Endothelial cell of umbilical vein (primary cell): ENCODE measurements at regions not wholly inside any gene's neighbourhood (a gene's known extent, or its start where the extent isn't known, plus 50 kb on each side); places are given as distances from the start of the nearest gene placed in this dataset.

Experiments used
- BruUV-seq: library from RNA; stranded (reverse); fragments of 400-500 nt; replicated peaks from 2 replicates; lab custom pipeline; 2021; lab: Mats Ljungman, UMichigan
- CTCF ChIA-PET: fragments of 300-600, 350-600 bp; sonication (Branson Sonifier 250); formaldehyde crosslinking; loops from one replicate; lab custom pipeline; 2021; ENCODE audit warnings: antibody characterized with exemption, inconsistent platforms; lab: Charles Lee
- POLR2A ChIA-PET: fragments of 300-600, 350-600 bp; sonication (Branson Sonifier 250); formaldehyde crosslinking; loops from one replicate; lab custom pipeline; 2021; ENCODE audit warnings: antibody characterized with exemption, inconsistent platforms; lab: Charles Lee
- DNase-seq: peaks from one replicate; pipeline ENCODE4 v3.0.0-alpha.2; 2011; ENCODE audit warnings: low read depth, low spot score
- FAIRE-seq: peaks from 2 replicates; lab custom pipeline; 2011; peaks lifted over from hg19 to GRCh38; lab: Jason Lieb, UNC
- H2AFZ ChIP-seq: 2 replicates; pipeline ENCODE4 v1.6.0; 2012; ENCODE audit warnings: low read depth, low read length, control low read depth, inconsistent platforms
- H3K27ac ChIP-seq: 2 replicates; pipeline ENCODE4 v1.5.1; 2011; ENCODE audit warnings: low read depth, mild to moderate bottlenecking, control low read depth, low read length, moderate library complexity; ENCODE audit not compliant: insufficient read depth
- H3K27me3 ChIP-seq, 2 experiments: 2 replicates each; pipeline versions ENCODE4 v1.6.0 to v1.6.1; 2011; ENCODE audit warnings: low read length in 2 of 2, mixed read lengths in 1 of 2; ENCODE audit not compliant: control insufficient read depth in 2 of 2, insufficient read depth in 2 of 2
- H3K36me3 ChIP-seq, 2 experiments: 2 replicates in 1 of 2; 3 replicates in 1 of 2; pipeline ENCODE4 v1.5.1; 2011; ENCODE audit warnings: low read length in 2 of 2, mild to moderate bottlenecking in 1 of 2, moderate library complexity in 1 of 2; ENCODE audit not compliant: control insufficient read depth in 2 of 2, insufficient read depth in 2 of 2; ENCODE audit errors: extremely low read depth in 1 of 2
- H3K4me1 ChIP-seq: 3 replicates; pipeline ENCODE4 v1.5.1; 2011; ENCODE audit warnings: mild to moderate bottlenecking, low read length; ENCODE audit not compliant: control insufficient read depth, insufficient read depth; ENCODE audit errors: extremely low read depth
- H3K4me2 ChIP-seq: 2 replicates; pipeline ENCODE4 v1.6.1; 2011; ENCODE audit warnings: low read length, control low read depth, mixed read lengths; ENCODE audit not compliant: insufficient read depth
- H3K4me3 ChIP-seq, 3 experiments: fragments of 200-600 bp in 1 of 3; sonication (generic), shearing (Covaris generic) in 1 of 3; replicated peaks in 1 of 3; 2 replicates each; pipeline ENCODE4 v1.5.1; 2011 to 2016; ENCODE audit warnings: control low read depth in 3 of 3, low read length in 3 of 3, mild to moderate bottlenecking in 2 of 3, inconsistent platforms in 1 of 3, low read depth in 1 of 3, moderate library complexity in 1 of 3; ENCODE audit not compliant: insufficient read depth in 1 of 3
- H3K79me2 ChIP-seq: 2 replicates; pipeline ENCODE4 v1.6.0; 2012; ENCODE audit warnings: low read length, inconsistent platforms; ENCODE audit not compliant: control insufficient read depth, insufficient read depth
- H3K9ac ChIP-seq: replicated peaks from 2 replicates; pipeline ENCODE3; 2011; ENCODE audit warnings: low read length, control low read depth; ENCODE audit not compliant: insufficient read depth; ENCODE audit errors: extremely low read depth
- H3K9me1 ChIP-seq: replicated peaks from 3 replicates; pipeline ENCODE4 v1.6.0; 2011; ENCODE audit warnings: mild to moderate bottlenecking, low read length; ENCODE audit not compliant: control insufficient read depth, insufficient read depth; ENCODE audit errors: extremely low read depth
- H3K9me3 ChIP-seq: replicated peaks from 2 replicates; pipeline ENCODE4 v1.5.1; 2012; ENCODE audit warnings: low read length, inconsistent platforms; ENCODE audit not compliant: control insufficient read depth, insufficient read depth
- H4K20me1 ChIP-seq: replicated peaks from 2 replicates; pipeline ENCODE3; 2011; ENCODE audit warnings: mild to moderate bottlenecking, low read length; ENCODE audit not compliant: control insufficient read depth, insufficient read depth; ENCODE audit errors: extremely low read depth
- EZH2 ChIP-seq: IDR thresholded peaks from 2 replicates; pipeline ENCODE4 v1.6.1; 2012; ENCODE audit warnings: borderline replicate concordance, low read depth, mild to moderate bottlenecking, moderate library complexity, low read length, inconsistent platforms; ENCODE audit not compliant: severe bottlenecking
- FOS ChIP-seq: IDR thresholded peaks from 2 replicates; pipeline ENCODE4 v1.6.1; 2011; ENCODE audit warnings: mild to moderate bottlenecking, low read length, moderate library complexity, borderline replicate concordance; ENCODE audit not compliant: insufficient read depth
- GATA2 ChIP-seq: IDR thresholded peaks from 2 replicates; pipeline ENCODE4 v1.7.0; 2011; ENCODE audit warnings: low read depth, mild to moderate bottlenecking, moderate library complexity, mixed read lengths, low read length; ENCODE audit not compliant: insufficient read length, insufficient read depth
- JUN ChIP-seq: IDR thresholded peaks from 2 replicates; pipeline ENCODE4 v1.6.1; 2011; ENCODE audit warnings: borderline replicate concordance, low read depth; ENCODE audit not compliant: insufficient read length, insufficient read depth
- MYC ChIP-seq: IDR thresholded peaks from one replicate; pipeline ENCODE4 v1.6.1; 2011; ENCODE audit warnings: mild to moderate bottlenecking, low read depth, low read length
- POLR2A ChIP-seq: IDR thresholded peaks from 2 replicates; pipeline ENCODE4 v1.6.1; 2012; ENCODE audit warnings: low read depth, mild to moderate bottlenecking, control low read depth, low read length
- POLR2AphosphoS5 ChIP-seq: IDR thresholded peaks from 2 replicates; pipeline ENCODE4 v1.6.1; 2012; ENCODE audit warnings: low read depth, mild to moderate bottlenecking, control low read depth, low read length, moderate library complexity; ENCODE audit not compliant: insufficient read depth
- dilution Hi-C: fragments of 300-500 bp; cut with MboI; formaldehyde crosslinking; loops from one replicate; pipeline ENCODE4 v1.15.0; 2019; ENCODE audit warnings: low sequenced_read_pairs; ENCODE audit not compliant: extremely low pct_ligation_motif_present
- intact Hi-C: fragments of 100-400 bp; cut with micrococcal nuclease; formaldehyde crosslinking; loops from one replicate; pipeline ENCODE4 v1.10.0; 2022
- TF ChIP-seq, protein P1 (sequence below), 2 donors: IDR thresholded peaks; 1 replicate in 1 of 2; 2 replicates in 1 of 2; pipeline ENCODE4 v1.5.1; 2011; ENCODE audit warnings: low read length in 2 of 2, mild to moderate bottlenecking in 2 of 2, moderate library complexity in 2 of 2, control low read depth in 1 of 2, inconsistent platforms in 1 of 2, low read depth in 1 of 2; ENCODE audit not compliant: insufficient read depth in 1 of 2; ENCODE audit errors: extremely low read depth in 1 of 2
- TF ChIP-seq, protein P2 (sequence below): IDR thresholded peaks from 2 replicates; pipeline ENCODE4 v1.6.1; 2011; ENCODE audit not compliant: insufficient read depth, insufficient read length

DNA sequence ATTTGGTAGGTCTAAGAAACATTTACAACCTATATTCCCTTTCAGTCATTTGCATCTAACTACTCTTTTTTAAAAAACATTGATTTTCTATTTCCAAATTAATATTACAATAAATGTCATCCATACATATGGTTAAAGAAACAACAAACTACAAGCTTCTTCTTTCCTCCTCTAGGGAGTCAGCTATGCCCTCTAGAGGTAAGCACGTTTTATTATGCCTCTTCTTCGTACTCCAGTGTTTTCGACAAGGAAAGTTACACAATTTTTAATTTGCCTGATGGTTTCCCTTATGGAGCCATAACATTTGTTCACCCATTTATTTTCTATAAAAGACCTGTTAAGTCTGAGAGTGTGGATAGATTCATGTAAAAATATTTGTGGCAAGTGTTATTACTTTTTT, 183.4 kb upstream of the CDH7 start:
- dilution Hi-C loops, result no loop called here
- H3K4me3 ChIP-seq, result no peak overlapping the region
- H3K9me3 ChIP-seq, result no peaks in the 10 kb centered on the region
- H2AFZ ChIP-seq, result no peak overlapping the region
- no peaks in the 10 kb centered on the region for H3K27me3 ChIP-seq
- intact Hi-C loops, result no loop called here
- no peaks in the 10 kb centered on the region for H3K9me1 ChIP-seq
- no peak for TF ChIP-seq GATA2
- TF ChIP-seq POLR2A, result no peak
- TF ChIP-seq, protein P1, sequence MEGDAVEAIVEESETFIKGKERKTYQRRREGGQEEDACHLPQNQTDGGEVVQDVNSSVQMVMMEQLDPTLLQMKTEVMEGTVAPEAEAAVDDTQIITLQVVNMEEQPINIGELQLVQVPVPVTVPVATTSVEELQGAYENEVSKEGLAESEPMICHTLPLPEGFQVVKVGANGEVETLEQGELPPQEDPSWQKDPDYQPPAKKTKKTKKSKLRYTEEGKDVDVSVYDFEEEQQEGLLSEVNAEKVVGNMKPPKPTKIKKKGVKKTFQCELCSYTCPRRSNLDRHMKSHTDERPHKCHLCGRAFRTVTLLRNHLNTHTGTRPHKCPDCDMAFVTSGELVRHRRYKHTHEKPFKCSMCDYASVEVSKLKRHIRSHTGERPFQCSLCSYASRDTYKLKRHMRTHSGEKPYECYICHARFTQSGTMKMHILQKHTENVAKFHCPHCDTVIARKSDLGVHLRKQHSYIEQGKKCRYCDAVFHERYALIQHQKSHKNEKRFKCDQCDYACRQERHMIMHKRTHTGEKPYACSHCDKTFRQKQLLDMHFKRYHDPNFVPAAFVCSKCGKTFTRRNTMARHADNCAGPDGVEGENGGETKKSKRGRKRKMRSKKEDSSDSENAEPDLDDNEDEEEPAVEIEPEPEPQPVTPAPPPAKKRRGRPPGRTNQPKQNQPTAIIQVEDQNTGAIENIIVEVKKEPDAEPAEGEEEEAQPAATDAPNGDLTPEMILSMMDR (IDR thresholded peaks at IDR 0.05; ENCODE audit: extremely low read depth in 1 of 2, insufficient read depth in 1 of 2, low read depth in 1 of 2, low read length in 2 of 2), result no peak
- no peak for TF ChIP-seq EZH2
- TF ChIP-seq FOS, result no peak
- TF ChIP-seq MYC, result no peak
- TF ChIP-seq POLR2AphosphoS5, result no peak
- TF ChIP-seq, protein P2, sequence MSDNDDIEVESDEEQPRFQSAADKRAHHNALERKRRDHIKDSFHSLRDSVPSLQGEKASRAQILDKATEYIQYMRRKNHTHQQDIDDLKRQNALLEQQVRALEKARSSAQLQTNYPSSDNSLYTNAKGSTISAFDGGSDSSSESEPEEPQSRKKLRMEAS, result no peak
- no peak for TF ChIP-seq JUN
- ChIA-PET CTCF (no interaction called here), POLR2A (no interaction called here)
- no peaks in the 10 kb centered on the region for H3K36me3 ChIP-seq
- FAIRE-seq, result no peak
- H3K27ac ChIP-seq, result no peak overlapping the region
- DNase-seq, result no peak
- no peaks in the 10 kb centered on the region for H3K4me1 ChIP-seq
- no TSS peak for BruUV-seq
- no peaks in the 10 kb centered on the region for H3K79me2 ChIP-seq
- no peak overlapping the region for H3K4me2 ChIP-seq
- no peaks in the 10 kb centered on the region for H4K20me1 ChIP-seq
- no peak overlapping the region for H3K9ac ChIP-seq
